GM19328 (cell line): ENCODE measurements at regions not wholly inside any gene's neighbourhood (a gene's known extent, or its start where the extent isn't known, plus 50 kb on each side); places are given as distances from the start of the nearest gene placed in this dataset.

Experiments
- ATAC-seq: cut with Tn5 transposase; IDR thresholded peaks from one replicate; pipeline ENCODE4 v1.9.1; 2021; ENCODE audit warnings: mild to moderate bottlenecking, moderate library complexity; ENCODE audit not compliant: unreplicated experiment

DNA sequence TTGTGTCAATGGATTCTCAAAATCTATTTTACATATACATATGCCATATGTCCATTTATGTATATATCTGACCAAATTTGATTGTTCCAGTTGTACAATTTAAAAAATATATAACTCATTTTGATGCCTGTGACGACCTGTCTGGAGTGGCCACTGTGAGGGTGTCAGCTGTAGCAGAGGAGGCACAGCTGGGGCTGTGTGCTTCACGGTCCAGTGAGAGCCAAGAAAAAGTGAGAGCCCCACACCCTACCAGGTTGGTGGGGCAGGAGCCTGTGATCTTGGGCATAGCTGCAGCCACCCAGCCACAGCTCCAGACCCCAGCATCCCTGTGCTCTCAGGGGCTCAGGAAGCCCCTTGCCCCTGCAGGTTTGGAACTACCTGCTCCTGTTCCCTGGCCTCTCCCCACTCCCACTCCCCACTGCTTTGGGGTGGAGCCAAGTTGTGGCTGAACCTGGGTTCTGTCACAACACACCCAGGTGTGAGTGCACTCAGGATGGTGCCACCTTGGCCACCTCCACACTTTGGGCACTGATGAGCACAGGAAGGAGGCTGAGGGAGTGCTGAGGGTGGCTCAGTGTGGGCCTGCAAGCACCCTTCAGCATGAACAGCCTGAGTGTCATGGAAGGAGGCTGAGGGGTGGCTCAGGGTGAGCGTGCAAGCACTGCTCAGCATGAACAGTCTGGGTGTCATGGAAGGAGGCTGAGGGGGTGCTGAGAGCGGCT is 161.1 kb upstream of the ROBO1 start:
- ATAC-seq = no peak

DNA sequence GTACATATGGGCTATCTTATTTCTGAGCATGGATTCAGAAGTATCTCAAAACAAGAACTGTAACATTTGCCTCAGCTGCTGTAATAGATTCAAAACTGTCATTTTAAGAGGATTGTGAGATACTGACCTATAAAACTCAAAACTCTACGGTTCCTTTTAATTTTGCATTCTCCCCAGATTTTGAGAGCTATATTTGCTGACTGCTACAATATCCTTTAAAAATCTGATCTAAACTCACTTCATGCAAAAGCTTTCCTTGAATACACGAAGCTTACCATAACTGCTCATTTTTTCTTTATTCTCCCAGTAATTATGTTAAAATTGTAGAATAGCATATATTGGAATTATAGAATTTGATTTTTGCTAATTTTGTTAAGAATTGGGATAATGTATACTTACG is 158.7 kb upstream of the ROBO1 start:
- ATAC-seq = no peak

DNA sequence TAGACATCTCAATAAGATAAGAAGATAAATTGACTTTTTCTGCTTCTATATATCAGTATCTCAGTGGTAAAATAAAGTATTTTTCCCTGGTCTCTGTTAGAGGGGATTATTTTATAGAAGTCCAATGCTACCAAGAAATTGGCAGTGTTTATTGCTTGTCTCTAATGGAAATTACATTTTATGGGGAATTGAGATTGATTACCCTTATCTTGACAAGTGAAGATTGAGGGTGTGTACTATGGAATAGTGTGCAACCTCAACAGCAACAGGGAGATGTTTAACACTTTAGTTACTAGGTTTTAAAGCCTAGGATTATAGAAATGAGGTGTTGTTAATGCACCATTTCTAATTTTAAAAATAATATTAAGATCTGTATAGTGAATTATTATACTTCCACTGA is 154.8 kb upstream of the ROBO1 start:
- ATAC-seq = no peak

DNA sequence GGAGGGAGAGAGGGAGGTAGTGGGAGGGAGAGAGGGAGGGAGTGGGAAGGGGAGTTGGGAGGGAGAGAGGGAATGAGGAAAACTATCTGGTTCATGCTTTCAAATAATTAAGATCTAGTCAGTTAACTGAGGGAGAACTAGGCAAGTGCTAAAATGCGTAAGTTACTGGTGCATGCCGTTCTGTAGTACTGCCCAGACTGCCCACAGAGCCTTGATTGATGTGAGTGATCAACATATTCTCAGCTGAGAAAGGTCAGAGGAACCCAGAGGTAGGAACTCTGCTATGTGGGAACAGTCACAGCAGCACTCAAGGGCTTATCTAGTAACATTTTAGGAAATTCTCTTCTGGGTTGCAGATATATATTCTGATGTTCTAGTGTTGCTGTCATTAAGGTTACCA is 149.8 kb upstream of the ROBO1 start:
- no peak for ATAC-seq

DNA sequence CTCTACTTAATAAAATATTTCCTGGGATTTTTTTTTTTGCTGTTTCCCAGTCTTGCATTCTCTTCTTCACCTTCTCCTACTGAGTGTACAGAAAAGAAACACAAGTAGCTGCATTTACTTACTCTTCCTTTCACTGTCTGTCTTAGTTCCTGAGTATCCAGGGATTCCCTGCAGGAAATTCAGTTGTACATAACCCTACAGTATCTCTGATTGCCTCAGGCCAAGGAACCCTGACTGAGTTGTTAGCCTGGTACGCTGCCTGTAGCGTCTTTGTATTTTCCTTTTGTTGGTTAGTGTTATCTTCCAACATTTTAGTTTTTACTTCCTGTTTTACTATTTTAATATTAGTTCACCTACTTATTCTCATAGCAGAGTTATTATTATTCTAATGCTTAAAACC is 142.5 kb upstream of the ROBO1 start:
- no peak for ATAC-seq

DNA sequence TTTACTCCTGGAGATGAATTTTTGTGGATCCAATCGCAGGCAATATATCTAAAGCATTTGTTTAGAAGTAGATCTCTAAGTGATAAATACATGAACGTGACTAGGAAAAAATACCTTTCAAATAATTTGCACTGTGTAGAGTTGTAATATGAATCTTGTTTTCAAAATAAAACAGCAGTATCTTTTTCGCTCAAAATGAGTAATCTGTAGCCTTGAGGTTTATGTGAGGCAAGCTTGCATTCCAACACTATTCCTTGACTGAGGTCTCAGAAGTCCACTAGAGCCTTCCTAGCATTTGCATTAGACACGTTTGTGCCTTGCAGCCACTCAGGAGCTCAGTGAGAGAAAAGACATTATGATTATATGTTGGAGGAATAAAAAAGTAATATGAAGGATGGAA is 138.3 kb upstream of the ROBO1 start:
- no peak for ATAC-seq

DNA sequence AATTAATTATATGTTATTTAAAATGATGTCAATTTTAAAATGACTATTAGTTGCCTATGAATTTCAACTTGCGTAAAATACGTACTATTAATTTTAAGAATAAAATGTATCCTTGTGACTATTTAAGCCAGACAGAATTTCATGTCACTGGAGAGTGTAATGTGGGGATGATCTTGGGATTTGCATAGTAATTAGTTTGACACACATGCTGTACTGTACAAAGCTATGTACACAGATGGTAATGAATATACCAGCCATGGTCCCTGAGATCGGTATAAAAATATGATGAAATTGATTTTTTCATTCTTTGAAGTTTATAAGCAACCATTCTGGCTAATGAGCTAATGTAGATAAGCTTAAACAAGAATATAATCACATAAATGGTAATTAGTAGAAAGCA is 134.4 kb upstream of the ROBO1 start:
- no peak for ATAC-seq

DNA sequence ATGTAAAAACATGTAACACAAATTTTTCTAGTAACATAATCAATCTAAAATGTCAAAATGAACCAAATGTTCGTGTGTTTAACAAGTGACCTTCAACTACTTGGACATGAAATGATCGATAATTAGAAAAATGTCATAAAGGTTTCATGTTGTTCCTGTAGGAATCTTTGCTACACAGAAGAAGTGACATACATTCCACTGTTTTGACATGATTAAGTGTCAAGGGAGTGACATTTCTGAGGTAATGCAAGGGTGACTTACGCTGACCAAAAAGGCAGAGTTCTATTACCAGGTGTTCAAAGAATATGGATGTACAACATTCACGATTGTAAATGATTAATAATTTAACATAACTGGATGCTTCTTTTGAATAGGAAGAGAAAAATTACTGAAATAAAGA is 131.1 kb upstream of the ROBO1 start:
- ATAC-seq = no peak

DNA sequence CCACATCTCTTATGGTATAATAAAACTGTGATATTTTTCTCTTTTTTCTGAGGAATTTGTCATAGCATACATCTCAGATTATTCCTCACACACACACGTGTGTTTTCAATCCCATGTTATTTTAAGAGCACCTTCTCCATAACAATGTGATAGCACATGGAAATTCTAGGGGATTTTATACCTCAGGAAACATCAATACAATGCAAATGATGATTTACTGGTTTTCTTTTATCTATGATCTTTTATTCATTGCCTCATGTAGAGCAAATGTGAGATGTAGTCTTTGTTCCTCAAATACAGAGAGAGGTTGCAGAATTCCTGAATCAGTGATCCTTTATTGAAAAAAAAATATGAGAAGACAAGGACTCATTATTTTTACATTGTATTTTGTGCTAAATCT is 128.3 kb upstream of the ROBO1 start:
- no peak for ATAC-seq

DNA sequence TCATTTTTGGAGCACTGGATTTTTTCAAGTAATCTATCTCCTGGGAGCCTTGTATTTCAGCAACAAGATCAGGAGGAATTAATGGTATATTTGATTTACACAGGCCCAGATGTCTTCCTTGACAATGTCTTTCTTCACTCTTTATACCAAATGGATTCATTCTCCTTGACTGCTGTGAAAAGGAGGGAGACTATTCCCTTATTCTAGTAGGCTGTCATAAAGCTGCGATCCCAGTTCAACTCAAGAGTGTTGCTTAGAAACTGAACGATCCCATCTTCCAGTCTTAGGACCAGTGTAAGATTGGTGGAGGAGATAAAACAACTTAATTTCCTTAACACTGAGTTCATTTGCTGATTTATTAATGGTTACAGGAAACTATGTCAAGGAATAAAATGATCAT is 119.4 kb upstream of the ROBO1 start:
- ATAC-seq = no peak

DNA sequence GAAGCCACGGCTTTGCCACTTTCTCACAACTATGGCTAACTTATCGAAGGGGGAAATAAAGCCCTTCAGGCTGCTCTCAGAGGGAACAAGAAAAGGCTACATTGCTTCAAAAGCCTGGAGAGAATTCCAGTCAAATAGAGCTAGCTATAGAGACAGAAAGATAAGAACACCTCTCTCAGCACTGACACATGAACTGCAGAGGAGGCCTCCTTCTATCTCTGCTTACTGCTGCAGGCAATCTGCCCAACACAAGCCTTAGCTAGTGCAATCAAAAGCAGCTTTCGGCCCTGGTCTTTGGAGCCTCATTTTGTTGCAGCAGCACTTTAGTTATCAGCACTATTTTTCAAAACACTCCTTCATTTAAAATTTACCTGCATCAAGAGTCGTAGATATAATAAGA is 118.4 kb upstream of the ROBO1 start:
- ATAC-seq = no peak

DNA sequence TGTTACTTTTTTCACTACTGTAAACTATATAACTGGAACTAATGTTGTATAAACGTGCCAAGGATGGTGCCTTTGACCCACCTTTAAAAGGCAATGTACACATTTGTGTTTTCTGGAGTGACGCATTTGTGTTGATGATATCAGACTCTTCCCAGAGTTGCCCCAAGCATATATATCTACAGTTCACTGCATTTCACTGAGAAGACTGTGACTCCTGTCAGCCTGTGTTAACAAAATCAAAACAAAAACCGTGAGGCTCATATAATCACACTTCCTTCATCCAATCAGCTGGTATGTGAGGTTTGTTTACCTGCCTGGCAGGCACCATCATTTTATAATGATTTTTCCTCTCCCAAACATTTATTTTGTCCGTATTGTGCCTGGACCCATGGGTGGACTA is 117.6 kb upstream of the ROBO1 start:
- no peak for ATAC-seq

DNA sequence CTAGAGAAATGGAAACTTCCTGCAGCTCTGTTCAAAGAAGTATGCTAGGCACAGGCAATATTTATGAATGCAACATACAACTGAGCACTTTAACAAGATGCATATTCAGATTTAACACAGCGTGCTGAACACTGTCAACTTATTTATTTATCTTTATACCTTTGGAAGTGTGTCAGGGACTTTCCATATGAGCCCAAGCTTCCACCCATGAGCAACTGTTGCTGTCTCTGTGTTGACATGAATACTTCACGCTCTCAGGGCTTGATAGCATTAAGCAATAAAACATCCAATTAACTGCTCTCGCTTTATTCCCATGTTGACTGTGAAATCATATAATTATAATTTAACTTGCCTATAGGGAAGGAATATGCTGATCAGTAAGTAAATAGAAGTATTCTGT is 116.6 kb upstream of the ROBO1 start:
- ATAC-seq = no peak

DNA sequence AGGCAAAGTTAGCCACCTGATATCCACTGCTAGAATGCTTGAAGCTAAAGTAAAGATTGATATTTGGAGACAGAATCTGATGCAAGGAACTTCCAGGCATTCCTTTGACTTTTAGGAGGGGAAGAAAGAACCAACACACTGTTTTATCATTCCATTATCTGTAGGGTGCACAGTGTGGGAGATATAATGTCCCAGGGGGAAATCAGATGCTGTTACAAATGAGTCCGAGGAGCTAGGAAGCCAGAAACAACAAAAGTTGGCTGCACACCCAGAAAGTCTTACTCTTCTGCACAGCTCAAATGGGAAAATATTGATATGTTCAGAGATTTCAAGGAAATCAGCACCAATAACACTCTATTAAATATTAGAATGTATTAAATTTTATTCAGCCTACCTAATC is 113.6 kb upstream of the ROBO1 start:
- ATAC-seq = no peak

DNA sequence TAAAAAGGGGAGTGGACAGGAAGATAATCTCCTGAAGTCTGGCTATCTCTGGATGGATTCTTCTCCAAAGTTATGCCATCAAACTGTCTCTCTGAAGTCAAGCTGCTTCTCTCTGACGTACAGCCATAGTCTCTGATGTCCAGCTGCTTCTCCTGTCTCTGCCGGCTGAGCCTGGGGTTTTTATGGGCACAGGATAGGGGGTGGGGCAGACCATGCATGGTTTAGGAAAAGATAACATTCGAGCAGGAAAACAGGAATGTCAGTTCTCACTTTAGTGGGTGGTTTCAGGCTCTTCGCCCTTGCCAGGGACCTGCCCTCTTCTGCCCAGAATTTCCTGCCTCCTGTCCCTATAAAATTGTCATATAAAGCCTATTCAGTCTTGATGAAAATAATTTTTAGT is 110.9 kb upstream of the ROBO1 start:
- ATAC-seq = no peak

DNA sequence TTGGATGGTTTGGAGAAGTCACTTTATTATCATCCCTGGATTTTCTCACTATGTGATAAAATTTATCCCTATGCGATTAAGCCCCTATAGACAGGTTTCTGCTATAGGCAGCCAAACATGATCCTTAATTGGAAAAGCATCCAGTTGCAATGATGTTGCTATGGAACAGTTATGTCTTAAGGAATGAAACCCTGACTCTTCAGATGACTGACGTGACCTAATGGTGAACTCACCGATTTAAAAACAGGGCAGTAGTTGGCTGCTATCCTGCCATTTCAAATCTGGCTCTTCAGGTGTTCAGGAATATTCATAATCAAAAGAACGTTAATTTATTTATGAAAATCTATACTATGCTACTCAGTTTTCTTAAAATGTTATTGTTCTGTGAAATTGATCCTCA is 106.8 kb upstream of the ROBO1 start:
- ATAC-seq = no peak

DNA sequence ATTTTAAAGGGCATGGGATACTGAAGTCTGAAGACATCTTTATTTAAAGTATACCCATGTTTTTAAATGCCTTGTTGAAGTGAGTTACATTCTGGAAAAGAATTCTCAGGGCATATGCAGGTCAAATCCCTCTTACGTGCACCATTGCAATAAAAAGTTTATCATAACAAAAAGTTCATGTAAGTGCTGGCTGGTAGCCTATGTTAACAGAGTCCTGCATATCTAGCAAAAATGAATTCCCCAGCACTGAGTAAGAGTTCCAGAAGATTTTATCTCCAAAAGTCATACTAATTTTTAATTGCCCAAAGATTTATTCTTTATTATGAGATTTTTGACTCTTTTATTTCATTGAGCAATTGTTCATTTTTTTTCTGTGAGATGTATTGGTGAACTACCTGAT is 104.7 kb upstream of the ROBO1 start:
- ATAC-seq = no peak

DNA sequence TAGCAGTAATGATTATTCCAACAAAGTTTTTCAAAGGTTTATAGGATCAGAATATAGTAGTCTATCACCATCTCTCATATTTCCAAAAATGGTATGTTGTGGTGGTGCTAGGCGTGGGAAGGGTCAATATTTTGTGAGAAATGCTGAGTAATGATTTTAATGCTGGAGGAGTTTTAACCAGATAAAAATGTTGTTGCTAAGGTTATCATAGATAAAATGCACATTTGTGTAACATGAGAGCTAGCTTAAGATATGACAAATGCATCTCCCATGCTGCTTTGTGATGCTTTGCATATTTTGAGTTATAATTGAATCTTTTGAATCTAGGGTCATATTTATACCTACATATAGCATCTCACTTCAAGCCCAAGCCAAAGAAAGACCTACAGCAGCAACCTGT is 103.9 kb upstream of the ROBO1 start:
- no peak for ATAC-seq

DNA sequence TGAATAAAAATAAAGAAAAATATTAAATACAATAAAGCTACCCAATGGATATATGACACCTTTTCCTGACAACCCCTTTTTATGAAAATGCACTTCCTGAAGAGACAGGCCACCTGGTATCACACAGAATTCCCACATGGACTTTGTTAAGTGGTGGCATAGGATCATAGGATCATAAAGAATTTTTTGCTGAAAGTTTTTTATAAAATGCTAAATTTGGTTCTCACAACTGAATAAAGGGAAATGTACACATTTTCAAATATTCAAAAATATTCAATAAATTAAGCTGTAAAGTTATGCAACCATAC is 102.5 kb upstream of the ROBO1 start:
- no peak for ATAC-seq

DNA sequence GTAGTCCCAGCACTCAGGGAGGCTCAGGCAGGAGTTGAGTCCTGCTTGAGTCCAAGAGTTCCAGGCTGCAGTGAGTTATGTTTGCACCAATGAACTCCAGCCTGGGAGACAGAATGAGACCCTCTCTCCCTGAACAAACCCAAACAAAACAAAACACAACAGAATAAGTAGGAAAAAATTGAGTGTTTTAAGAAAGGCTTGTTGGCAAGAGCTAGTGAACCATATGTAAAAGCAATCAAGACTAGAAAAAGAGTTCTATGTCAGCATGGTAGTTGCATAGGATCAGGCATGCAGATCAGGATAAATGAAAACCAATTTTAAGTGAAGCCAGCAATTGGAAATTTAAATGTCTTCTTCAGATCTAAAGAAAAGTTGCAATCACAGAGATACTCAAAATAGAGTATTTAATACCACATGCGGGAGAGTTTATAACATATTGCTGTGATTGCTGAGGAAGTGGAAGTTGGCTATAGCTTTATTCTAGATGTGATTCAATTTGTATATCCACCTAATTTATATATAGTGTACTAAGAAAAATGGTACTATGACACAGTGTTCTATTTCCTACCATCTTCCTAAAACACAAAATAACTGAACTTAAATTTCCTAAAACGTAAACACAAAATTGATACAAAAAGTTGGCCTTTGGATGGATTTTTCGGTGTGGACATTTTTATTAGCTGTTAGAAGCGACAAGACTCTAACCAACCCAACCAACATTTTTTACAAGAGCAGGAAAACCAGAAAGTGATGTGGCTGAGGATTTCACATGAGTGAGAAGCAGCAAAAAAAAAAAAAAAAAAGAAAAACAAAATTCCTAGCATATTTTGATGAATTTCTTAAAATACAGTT is 101.9 kb upstream of the ROBO1 start:
- no peak for ATAC-seq

DNA sequence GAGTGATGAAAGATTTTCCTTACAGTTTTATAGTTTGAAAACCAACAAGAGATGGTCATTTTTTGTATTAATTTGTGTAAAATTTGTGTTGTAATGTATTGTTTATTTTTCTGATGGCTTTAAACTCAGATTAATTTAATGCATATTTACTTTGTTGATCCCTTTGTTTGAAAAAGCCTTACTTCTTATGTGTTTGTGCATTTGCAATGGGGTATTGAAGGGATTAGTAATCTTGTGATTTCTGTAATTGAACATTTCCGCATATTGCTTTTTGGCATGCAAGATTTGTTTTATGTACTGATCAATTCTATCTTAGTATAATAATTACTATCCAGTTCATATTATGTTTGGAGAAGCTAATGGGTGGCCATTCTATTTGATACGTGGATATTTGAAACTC is 98.4 kb upstream of the ROBO1 start:
- ATAC-seq = no peak

DNA sequence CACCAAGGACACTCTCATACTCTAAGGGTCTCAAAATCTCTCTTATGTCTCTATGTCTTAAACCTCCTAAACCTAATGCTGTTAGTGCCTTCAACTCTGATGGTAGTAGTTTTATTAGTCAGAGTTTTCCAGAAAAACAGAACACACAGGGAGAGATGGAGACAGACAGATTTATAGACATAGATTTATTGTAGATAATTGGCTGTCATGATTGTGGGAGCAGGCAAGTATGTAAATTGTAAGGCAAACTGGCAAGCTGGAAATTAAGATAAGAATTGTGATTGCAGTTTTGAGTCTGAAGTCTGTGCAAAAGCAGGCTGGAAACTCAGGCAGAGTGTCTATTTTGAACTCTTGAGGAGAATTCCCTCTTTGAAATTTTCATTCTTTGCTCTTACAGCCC is 96.3 kb upstream of the ROBO1 start:
- ATAC-seq = no peak

DNA sequence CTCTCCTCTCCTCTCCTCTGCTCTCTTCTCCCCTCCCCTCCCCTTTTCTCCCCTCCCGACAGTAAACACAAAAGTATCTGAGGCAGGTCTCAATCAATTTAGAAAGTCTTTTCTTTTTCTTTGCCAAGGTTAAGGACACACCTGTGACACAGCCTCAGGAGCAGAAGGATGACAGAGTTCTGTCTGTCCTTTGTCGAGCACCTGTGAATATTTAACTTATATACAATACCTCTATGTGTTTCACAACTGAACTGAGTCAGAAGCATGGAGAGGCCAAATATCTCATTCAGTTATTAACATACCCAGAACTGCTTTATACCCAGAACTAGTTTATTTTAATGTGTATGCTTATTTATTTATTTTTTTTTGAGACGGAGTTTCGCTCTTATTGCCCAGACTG is 81.1 kb upstream of the ROBO1 start:
- ATAC-seq = no peak
